HG03460 (cell line): ENCODE measurements at regions not wholly inside any gene's neighbourhood (a gene's known extent, or its start where the extent isn't known, plus 50 kb on each side); places are given as distances from the start of the nearest gene placed in this dataset.
A peak's percentile ranks its signal among the peaks of the same experiment; 100 is the strongest.
"Not testable (repeated sequence)": the region's sequence is repeated elsewhere in the genome, so short reads cannot be mapped to it uniquely, and the experiment has no call there.

ENCODE experiments used
- ATAC-seq: cut with Tn5 transposase; IDR thresholded peaks from one replicate; pipeline ENCODE4 v1.9.1; 2021; ENCODE audit not compliant: unreplicated experiment

DNA sequence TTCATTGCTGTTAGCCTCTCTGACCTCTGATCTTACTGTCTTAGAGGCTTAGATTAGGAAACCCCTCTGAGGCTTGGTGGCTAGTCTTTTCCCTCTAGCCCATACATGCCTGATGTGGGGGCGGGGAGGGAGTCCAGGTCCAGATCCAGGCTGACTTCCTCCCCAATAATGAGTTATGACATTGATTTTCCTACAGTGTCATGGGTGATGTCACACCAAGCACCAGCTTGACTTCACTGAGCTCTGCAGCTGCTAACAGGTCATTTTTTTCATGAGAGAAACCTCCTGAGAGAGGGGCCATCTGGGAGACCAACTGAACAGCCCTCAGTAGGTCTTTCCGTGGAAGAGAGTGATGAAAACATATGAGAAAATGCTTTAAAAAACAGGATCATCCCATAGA lies 180.2 kb upstream of the N4BP1 start:
- no peak for ATAC-seq

DNA sequence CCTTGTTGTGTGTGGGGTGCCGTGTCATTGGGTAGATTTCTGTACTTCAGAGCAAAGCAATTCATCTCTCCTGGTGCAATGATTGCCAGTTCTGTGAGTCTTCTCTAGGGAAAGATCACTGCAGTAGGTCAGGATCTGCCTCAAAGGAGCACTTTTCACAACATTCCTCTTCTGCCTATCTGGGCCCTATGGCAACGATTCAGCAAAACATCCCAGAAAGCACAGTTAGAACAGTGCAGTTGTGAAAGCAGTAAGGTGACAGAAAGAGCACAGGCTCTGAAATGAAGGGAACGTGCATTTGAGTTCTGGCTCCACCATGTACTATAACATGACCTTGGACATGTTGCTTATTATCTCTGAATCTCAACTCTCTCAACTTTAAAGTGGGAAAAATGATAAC lies 178.5 kb upstream of the N4BP1 start:
- no peak for ATAC-seq

DNA sequence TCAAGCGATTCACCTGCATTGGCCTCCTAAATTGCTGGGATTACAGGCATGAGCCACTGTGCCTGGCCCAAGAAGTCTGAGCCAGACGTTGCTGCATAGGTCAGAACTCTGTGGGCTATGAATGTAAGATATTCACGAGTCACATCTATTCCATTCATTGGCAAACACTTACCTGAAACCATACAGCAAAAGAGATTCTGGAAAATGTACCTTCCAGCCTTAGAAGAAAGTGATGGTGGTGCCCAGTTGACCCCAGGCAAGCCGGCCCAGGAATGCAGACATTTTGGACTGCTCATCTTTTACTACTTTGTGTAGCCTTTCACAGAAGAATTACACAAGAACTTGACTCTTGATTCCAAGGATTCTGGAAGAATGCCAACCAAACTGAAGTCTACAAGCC lies 135.6 kb upstream of the N4BP1 start:
- no peak for ATAC-seq

DNA sequence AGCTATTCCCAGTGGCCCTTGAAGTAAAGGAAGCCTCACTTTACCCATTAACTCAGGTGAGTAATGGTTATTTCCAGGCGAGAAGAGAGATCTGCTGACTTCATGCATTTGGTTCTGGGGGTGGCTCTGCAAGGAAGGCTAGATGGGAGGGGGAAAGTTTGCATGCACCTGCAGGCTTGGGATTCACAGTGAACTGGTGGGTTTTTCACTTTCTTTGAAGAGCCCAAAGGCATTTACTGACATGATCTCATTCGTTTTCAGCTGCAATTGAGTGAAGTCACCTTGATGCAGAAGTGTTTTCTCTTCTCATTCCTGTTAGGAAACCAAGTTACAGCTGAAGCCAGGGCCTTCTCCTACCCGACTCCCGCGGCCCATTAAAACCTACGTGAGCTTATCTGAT lies 131.0 kb upstream of the N4BP1 start:
- ATAC-seq, result no peak

DNA sequence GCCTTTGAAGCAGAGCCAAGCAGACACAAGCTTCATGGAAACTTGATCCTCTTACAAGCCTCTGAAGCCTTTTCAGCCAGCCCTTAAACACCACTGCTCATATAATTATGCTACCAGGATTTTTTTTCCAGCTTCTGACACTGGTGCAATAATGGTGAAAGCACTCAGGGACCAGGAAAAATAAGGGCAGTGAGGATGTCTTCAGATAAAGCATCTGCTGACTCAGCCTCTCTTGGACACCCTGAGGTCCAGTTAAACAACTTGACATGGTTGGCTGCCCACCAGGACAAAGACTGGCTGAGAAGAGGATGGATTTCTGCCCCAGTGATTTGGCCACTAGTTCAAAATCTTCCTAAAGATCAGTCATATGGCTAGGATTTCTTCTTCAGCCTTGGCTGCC lies 124.2 kb upstream of the N4BP1 start:
- ATAC-seq, result no peak

DNA sequence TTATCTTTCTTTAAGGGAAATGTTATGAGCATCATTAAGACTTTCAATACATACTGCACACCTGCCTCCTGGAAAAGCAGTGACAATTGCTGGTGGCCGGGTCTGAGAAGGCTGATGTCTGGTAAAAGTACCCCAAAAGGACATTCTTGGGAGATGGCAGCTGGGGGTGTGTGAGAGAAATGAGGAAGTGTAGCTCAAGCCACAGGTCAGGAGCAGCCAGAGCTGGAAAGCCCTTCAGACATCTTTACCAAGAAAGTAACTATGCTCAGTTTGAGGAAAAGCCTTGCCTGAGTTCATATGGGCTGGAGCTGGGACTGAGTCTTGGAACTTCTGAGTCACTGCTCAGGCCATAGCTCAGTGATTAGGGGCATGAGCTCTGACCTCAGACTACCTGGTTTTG lies 94.7 kb upstream of the N4BP1 start:
- ATAC-seq, result no peak

DNA sequence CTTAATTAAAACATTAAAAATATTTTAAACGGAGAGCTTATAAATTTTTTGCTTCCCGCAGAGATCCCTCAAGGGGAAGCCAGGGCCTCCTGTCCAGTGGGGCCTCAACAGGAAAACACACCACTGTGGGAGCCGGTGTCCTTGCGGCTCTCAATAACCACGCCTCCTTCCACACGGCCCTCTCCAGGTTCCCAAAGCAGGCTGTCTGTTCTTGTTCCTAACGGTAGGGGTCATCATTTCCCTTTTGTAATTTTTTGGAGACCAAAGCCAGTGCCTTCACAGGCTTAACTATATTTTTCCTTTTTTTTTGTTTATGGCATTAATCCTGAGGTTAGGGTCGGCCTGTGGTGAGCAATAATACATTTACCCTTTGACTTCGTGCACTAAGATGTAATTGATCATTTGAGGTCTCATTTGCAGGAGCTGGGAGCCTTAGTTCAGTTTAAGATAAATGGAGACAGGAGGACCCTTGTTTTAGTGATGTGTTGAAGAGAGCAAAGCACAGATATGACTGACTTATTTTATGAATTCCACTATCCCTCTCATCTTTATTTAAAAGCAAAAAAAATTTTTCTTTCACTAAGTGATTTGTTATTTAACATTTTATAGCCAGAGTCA lies 77.5 kb upstream of the N4BP1 start:
- ATAC-seq, result peak; percentile 74

DNA sequence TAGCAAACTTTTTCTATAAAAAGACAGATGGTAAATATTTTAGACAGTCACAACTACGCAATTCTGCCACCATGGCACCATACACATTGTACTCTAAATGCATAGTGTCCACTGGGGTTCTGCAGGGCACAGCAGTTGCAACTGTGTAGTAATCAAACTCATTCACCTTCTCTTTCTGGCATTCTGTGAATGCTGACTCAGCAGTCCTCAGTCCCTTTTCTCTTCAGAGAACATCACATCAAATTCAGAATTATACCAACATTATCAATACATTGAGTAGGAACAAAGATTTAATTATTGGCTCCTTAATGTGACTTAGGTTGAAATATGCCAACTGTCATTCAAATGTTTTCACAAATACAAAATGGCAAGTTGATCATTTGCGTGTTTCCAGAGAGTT lies 74.2 kb upstream of the N4BP1 start:
- ATAC-seq, result no peak

DNA sequence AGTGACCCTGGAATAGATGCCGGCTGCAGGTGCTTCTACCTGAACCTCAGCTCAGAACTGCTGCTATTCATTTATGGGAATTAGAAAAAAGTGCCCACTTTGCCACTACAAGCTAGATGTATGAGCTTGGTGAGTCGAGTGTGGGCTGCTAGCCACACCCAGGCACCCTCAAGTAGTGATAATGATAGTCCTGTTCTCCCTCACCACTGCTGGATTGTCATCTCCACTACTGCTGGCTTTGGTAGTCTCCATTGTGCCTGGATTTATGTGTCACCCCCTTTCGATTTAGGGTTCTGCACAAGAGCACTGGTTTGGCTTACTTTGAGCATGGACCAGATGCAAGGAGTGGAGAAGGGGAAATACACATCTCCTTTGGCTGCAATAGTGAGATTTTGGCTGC lies 73.0 kb upstream of the N4BP1 start:
- no peak for ATAC-seq

DNA sequence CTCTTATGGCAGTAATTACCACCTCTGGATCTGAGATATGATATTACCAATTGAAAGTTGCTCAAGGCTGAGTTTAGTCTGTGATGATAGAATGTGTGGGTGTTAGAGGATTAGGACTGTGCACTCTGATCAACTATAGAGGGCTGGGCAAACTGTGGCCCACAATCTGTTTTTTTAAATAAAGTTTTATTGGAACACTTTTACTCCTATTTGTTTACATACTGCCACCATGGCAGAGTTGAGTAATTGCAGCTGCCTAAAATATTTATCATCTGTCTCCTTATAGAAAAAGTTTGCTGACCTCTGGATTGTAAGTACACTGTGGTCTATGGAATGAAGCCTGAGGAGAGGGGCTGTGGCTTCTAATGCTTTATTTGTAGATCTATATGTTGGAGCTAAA lies 71.5 kb upstream of the N4BP1 start:
- ATAC-seq, result no peak

DNA sequence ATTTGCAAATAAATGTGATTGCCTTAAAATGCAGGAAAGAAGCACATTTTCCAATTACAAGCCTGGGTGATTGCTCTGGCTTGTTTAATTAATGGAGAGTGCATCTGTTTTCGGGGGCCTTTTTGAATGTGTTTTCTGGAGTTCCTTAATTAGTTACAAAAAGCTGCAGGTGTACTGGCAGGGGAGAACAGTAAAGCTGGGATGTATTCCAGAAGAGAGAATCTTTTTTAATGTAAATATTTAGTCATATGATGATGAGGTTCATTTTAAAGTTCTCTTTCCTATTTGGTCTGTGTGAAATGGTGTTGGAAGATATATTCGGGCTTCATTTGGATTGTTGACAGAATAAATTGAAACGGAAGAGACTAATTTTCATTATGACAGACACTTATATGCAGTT lies 70.9 kb upstream of the N4BP1 start:
- no peak for ATAC-seq

DNA sequence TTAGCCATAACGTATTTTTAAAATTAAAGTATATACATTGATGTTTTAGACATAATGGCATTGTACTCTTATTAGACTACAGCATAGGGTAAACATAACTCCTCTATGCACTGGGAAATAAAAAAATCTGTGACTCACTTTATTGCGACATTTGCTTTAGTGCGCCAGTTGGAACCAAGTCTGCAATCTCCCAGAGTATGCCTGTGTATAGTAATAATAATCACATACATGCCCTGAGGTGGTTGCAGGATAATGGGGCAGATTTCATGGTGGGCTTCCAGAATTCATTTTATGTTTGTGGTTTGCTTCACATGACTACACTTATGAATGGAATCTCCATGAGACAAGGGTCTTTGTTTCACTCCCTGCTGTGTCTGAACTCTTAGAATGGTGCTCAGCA lies 66.9 kb upstream of the N4BP1 start:
- ATAC-seq, result no peak

DNA sequence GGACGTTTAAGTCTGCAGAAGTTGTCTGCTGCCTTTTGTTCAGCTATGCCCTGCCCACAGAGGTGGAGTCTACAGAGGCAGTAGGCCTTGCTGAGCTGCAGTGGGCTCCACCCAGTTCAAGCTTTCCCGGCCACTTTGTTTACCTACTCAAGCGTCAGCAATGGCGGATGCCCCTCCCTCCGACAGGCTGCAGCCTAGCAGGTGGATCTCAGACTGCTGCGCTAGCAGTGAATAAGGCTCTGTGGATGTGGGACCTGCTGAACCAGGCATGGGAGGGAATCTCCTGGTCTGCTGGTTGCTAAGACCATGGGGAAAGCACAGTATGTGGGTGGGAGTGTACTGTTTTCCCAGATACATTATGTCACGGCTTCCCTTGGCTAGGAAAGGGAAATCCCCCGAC lies 58.2 kb upstream of the N4BP1 start:
- not testable (repeated sequence) for ATAC-seq

DNA sequence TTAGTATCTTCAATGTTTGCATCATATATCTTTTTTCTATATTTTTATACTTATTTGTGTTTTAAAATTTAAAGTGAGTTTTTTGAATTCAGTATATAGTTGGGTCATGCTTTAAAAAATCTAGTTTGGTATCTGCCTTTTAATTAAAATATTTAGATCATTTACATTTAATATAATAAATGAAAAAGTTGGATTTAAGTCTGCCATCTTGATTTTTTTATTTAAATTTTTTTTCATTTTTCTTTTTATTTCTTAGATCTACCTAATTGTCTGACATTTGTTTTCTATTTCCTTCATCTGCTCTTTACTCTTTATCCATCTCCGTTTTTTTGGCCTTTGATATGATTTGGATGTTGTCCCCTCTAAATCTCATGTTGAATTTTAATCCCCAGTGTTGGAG lies 50.0 kb upstream of the N4BP1 start:
- no peak for ATAC-seq
